AG08396 (cell line): ENCODE measurements at regions not wholly inside any gene's neighbourhood (a gene's known extent, or its start where the extent isn't known, plus 50 kb on each side); places are given as distances from the start of the nearest gene placed in this dataset.

Experiments used
- DNase-seq: peaks from one replicate; pipeline ENCODE4 v3.0.0; 2012; ENCODE audit warnings: low spot score, mixed read lengths

DNA sequence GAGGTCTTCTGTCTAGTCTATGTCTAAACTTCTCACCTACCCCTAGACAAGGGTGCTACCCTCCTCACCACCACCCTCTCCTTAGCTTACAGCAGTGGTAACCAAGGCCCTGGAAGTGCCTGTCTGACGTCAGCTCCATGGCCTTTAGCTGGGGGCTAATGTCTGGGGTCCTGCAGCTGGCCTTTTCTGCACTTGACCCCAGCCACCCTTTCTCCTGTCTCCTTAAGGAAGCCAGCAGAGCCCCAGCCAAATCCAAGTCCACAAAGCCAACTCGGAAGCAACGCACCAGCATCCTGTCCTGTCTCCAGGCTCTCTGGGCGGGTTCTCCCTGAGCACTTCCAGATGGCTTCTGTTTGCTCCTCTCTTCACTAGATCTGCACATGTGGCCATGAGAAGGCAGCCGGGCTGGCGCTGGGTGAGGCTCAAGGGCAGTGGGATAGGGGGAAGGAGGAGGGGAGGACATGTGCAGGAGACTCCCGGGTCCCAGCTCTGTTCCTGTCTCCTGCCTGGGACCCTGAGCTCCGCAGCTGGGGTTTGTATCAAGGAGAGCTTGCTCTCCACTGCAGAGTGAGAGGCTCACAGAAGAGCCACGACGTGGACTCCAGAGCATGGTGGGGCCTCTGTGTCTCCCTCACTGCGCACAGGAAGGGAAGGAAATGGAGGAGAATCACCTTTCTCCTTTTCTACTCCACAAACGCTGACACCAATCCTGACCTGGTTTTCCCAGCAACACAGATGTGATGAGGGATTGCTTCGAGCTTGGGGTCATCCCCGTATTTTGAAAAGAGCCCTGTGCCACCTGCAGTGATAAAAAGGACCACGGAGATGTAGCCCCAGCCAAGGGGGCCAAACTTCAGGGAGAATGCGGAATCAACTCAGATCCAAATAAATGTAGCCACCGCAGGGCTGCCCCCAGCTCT is 204.2 kb downstream of the USP12 start:
- peak; percentile 29 for DNase-seq

GRCh38 chr13:26966701-26967080 is 204.9 kb downstream of the USP12 start:
- no peak for DNase-seq

DNA sequence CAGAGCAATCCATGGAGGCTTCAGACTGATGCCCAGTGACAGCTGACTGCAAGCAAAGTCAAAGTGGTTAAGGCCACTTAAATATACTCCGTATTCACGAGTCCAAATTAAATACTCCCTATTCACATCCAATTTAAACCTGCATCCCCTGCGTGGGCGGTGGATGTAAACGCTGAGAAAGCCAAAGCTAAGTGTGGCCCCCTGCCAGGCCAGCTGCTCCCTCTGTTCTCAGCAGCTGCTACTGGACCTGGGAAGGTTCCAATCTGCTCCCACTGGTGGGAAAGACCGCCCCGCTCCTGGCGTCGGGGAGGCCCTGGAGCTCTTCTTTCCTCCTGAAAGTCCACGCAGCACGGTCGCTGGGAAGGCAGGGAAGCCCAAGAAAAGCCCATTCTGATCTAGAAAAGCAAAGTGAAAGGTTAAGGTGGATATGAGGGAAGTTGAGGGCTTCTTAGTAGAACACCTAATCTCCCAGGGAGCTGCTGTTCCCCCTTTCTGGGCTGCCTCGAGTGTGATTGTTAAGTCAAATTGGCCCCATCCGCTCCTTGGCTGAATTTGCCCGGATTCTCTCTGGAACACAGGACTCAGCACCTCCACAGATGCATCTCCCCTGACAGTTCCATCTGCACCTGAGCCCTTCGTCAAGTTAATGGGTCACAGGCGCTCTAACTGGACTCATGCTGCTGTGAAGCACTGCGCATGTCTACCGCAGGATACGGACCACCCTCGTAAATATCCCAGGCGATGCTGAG is 205.5 kb downstream of the USP12 start:
- DNase-seq: peak; percentile 32

- DNase-seq: no peak
Observed at GRCh38 chr13:26964278-26965250, 204.0 kb upstream of the GPR12 start.

DNA sequence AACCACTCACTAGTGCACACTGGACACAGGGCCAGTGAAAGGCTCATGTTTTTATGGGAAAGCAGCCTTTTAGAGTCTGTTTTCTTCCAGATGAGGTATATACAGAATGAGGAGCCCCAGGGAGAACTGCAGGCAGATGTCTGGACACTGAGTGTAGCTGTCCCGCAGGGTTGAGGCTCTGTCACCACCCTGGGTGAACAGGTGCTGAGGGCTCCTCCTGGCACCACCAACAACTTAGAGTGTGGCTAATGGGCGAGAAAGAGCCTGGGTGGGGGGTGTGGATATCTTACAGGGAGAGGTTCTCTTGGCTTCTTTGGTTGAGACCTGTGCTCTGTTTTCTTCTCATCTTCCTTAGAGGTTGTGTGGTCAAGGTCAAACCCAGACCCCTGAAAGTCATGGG is 202.1 kb upstream of the GPR12 start:
- DNase-seq: no peak

DNA sequence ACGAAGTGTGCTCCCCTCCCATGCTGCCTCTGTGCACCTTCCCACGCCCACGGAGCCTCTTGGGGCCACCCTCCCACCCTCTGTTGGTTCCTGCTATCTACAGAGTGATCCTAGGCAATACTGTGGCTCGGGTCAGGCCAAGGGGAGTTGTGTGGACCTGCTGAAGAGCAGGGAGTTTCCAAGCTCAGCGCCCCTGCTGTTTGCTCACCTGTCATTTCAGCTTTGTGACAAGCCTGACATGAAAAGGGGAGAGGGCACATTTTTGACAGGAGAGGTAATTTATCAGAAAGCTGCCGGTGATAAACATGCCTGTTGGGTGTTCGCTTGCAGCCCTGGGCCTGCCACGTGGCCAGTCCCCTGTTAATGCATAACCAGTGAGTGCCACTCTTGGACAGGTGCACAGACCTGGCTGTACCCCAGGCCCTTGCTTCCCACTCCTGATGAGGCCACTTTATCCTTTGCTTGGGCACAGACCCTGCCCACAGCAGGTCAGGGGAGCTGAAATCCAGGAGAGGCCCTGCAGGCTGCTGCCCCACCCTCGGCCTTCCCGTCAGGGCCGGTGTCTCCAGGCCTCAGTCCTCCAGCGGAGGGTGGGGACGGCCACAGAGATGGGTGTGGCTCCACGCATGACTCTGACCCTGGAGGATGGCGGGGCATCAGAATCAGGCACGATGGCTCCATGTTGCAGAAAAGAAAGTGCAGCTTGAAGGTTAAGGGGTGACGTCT is 201.5 kb upstream of the GPR12 start:
- no peak for DNase-seq

DNA sequence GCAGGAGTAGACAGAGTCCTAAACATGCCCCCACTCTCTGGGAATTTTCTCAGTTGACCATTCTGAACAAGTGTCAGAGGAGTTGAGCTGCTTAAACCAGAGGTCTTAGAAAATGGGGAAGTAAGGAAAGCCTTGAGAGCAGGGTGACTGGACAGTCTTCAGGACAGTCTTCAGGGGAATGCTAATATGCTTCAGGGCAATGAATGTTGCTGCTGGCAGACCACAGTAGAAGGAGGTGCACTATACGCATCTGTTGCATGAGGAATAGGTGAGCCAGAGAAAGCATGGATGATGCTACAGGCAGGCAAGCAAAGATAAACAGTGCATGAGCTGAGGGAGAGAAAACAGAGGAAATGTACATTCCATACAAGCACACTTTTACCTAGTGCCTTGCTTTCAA is 196.6 kb upstream of the GPR12 start:
- no peak for DNase-seq

- no peak for DNase-seq
Observed at GRCh38 chr13:26956522-26957142, 196.0 kb upstream of the GPR12 start.

DNA sequence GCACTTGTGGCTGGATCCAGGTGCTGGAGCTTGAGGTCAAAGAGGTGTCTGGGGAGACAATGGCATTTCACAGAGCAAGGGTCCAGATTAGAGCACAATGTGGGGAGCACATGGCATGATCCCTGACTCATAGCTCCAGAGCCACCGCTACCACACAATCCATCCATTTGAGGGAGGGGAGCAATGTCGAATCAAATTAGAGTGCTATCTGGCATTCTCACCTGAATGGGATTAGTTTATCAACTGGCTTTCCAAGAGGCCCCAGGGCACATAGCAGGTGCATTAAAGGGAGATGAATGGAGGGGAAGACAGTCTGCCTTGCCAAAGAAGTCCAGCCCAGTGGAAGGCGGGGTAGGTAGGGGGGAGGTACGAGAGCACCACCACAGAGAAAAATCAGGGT is 194.4 kb upstream of the GPR12 start:
- DNase-seq: no peak

- no peak for DNase-seq
Observed at GRCh38 chr13:26953291-26953690, 192.7 kb upstream of the GPR12 start.

DNA sequence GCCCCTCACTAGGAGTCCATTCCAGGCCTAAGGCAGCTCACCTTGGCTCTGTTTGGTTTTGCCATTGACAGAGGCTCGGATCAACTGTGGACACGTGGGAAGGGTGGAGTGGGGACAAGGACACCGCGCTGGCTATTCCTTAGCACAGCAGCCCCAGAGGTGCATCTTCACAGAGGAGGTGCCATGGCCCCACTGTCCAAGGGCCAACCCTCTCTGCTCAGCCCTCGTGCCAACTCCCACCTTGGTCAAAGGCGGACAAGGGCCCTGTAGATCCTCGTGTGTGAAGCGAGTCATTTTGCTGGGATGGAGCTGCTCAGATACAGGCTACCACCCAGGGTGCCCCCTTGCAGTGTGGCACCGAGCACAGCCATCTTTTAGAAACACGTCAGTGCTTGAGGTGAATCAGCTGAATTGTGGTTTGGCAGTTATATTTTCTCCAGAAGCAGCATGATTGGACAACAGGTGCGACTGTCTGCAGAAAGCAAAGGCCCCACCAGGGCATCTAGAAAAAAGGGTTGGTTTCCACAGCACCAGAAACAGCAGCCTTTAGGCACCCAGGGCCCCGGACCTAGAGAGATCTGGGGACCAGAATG is 192.1 kb upstream of the GPR12 start:
- no peak for DNase-seq

DNA sequence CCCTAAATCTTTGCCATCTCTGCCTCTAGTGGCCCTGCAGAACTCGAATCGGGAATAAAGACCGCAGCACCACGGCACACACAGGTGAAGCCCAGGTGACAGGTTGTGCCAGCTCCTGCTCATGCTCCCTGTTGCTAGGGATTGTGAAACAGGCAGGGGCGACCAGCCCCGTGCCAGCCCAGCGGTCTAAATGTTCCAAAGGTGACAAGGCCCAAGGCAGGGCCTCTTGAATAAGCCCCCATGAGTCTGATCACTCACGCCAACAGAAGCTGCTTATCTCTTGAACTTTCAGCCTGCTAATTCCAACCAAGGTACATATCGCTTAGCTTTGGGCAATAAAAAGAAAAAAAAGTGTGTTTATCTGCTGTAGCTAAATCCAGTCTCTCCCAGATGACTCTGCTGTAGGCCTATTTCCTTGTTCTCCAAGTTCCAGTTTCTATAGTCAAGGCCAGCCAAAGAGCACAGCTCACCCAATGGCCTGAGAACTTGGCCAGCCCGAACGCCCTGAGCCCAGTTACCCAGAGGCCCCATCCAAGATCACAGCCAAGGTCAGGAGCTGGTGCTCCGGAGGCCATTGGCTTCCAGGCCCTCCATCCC is 191.1 kb upstream of the GPR12 start:
- DNase-seq: no peak

GRCh38 chr13:26950968-26951367 is 190.4 kb upstream of the GPR12 start:
- no peak for DNase-seq

GRCh38 chr13:26950546-26950945 is 190.0 kb upstream of the GPR12 start:
- no peak for DNase-seq

- DNase-seq: no peak
Observed at GRCh38 chr13:26949701-26950502, 189.3 kb upstream of the GPR12 start.

DNA sequence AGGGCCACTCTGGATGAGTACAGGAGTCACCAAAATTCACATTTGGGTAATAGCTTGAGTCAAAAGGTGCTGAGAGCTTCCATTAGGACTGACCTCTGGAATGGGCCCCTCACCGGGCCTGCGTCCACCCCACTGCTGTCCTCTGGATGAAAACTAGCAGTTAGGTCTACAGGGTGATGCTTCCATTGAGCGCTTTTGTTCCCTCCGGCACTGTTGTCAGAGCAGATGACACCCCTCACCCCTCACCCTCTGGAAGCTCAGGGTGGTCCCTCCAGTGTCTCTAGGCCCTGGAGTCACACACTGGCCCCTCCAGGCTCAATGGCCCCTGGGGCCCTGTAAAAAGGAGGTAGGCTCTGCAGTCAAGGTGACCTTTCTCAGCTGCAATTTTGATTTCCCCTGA is 187.8 kb upstream of the GPR12 start:
- no peak for DNase-seq

GRCh38 chr13:26946684-26947343 is 186.2 kb upstream of the GPR12 start:
- DNase-seq: peak; percentile 62

GRCh38 chr13:26943748-26944147 is 183.2 kb upstream of the GPR12 start:
- no peak for DNase-seq

DNA sequence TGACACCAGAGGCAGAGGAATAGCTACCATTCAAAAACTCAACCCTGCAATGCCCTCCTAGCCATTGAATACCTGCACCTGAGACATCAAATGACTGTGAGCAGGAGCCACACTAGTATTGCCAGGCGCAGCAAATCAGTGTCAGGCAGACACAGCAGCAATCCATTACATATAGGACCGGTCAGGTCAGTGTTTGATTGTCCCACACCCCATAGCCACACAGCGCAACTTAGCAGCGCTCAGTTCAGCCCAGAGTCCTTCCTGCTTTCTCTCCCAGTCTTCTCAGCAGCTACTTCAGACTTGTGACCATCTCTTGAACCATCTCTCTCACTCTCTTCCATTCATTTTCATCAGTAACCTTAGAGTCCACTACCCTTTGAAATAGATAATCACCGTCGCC is 181.6 kb upstream of the GPR12 start:
- DNase-seq: no peak
